Vagina (tissue), 2 donors: ENCODE measurements at regions not wholly inside any gene's neighbourhood (a gene's known extent, or its start where the extent isn't known, plus 50 kb on each side); places are given as distances from the start of the nearest gene placed in this dataset.

Experiments used
- CTCF ChIP-seq, 3 experiments: fragments of 450-650 bp in 2 of 3; fragments of 200-600 bp in 1 of 3; sonication (generic) in 1 of 3; IDR thresholded peaks; one replicate each; pipeline ENCODE4 v1.5.1; 2017 to 2019; ENCODE audit warnings: antibody characterized with exemption in 3 of 3, mild to moderate bottlenecking in 2 of 3, moderate library complexity in 2 of 3
- POLR2A ChIP-seq, 2 donors: fragments of 450-650 bp; IDR thresholded peaks; one replicate each; pipeline ENCODE4 v1.6.1; 2017; ENCODE audit warnings: antibody characterized with exemption in 2 of 2, mild to moderate bottlenecking in 2 of 2, moderate library complexity in 2 of 2
- POLR2AphosphoS5 ChIP-seq, 2 donors: sonication (generic); formaldehyde crosslinking; IDR thresholded peaks; one replicate each; pipeline ENCODE4 v1.9.0; 2017; ENCODE audit warnings: antibody characterized with exemption in 2 of 2, mild to moderate bottlenecking in 2 of 2, low read depth in 1 of 2; ENCODE audit not compliant: insufficient read depth in 1 of 2

- TF ChIP-seq CTCF (IDR thresholded peaks at IDR 0.05) (no peak), POLR2A (IDR thresholded peaks at IDR 0.05) (no peak), POLR2AphosphoS5 (IDR thresholded peaks at IDR 0.05; ENCODE audit: insufficient read depth in 1 of 2, low read depth in 1 of 2) (no peak)
These were observed 122.3 kb downstream of the FOXD2 start for GRCh38 chr1:47559944-47560695.
